ENCODE measurements at regions not wholly inside any gene's neighbourhood (a gene's known extent, or its start where the extent isn't known, plus 50 kb on each side); places are given as distances from the start of the nearest gene placed in this dataset.

GRCh38 chr12:92206596-92206995, 61.0 kb upstream of the BTG1 start:
- H3K4me3 ChIP-seq = no peak overlapping the region
- no peak overlapping the region for H3K27ac ChIP-seq

GRCh38 chr12:92206011-92206410, 60.4 kb upstream of the BTG1 start:
- Histone ChIP-seq H3K27ac (no peak overlapping the region), H3K4me3 (no peak overlapping the region)

DNA sequence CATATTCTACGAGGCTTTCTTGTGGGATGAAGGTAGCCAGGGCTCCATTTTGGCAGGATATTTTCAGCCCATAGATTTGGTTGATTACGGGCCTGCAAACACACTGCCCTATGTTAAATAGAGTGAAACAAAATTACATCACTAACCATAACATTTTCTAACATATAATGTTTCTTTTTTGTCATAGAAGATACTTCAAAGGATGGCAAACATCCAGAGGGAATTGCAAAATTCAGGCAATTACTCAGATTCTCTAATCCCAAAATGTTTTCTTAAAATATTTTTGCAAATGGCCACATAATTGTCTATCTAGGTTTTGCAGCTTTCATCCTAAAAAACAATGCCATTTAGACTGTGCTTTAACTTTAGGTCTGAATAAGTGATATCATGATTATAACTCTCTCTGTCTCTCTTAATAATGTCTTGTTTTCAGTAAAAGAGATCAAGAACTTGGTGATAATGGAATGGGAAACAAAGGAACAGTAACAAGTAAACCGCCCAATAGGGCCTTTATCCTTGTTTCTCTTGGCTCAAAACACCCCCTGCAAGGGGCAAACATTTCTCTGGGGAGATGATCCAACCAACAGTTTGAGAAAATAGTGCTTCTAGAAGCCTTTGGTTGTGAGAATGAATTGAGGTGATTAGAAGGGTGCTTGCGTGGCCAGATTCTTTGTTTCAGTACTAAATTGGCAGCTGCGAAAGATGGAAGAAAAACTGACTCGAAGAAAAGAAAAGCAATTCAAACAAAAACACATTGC, 54.4 kb upstream of the BTG1 start:
- Histone ChIP-seq H3K4me3 (no peak overlapping the region), H3K27ac (no peak overlapping the region)

GRCh38 chr12:92197815-92198214, 52.2 kb upstream of the BTG1 start:
- Histone ChIP-seq H3K27ac (no peak overlapping the region), H3K4me3 (no peak overlapping the region)

- no peak overlapping the region for H3K4me3 ChIP-seq
- H3K27ac ChIP-seq = no peak overlapping the region
Measured at GRCh38 chr12:92196368-92196767, 50.7 kb upstream of the BTG1 start.
